ENCODE measurements at regions not wholly inside any gene's neighbourhood (a gene's known extent, or its start where the extent isn't known, plus 50 kb on each side); places are given as distances from the start of the nearest gene placed in this dataset.
"Not testable (repeated sequence)": the region's sequence is repeated elsewhere in the genome, so short reads cannot be mapped to it uniquely, and the experiment has no call there.

- Histone ChIP-seq H3K27ac (no peak overlapping the region), H3K27me3 (no peaks in the 10 kb centered on the region), H3K4me1 (no peaks in the 10 kb centered on the region), H3K9me3 (no peaks in the 10 kb centered on the region), H3K4me3 (no peak overlapping the region), H3K36me3 (no peaks in the 10 kb centered on the region)
- no peak for DNase-seq (ENCODE audit: low spot score)
- no peak for TF ChIP-seq CTCF (IDR thresholded peaks at IDR 0.05)
These were observed 174.5 kb upstream of the BCHE start for GRCh38 chr3:166011771-166012170.

- H3K36me3 ChIP-seq, result no peaks in the 10 kb centered on the region
These were observed 167.9 kb upstream of the BCHE start for GRCh38 chr3:166005126-166005525.

GRCh38 chr3:165994293-165994692 is 157.1 kb upstream of the BCHE start:
- H3K4me3 ChIP-seq, result no peak overlapping the region
- H3K4me1 ChIP-seq, result no peaks in the 10 kb centered on the region
- no peaks in the 10 kb centered on the region for H3K27me3 ChIP-seq
- no peaks in the 10 kb centered on the region for H3K9me3 ChIP-seq
- H3K27ac ChIP-seq, result no peak overlapping the region
- no peak for TF ChIP-seq CTCF (IDR thresholded peaks at IDR 0.05)
- DNase-seq (ENCODE audit: low spot score), result no peak
- no peaks in the 10 kb centered on the region for H3K36me3 ChIP-seq

More at GRCh38 chr3:166005126-166005525, 167.9 kb upstream of the BCHE start:
- Histone ChIP-seq H3K27ac (no peak overlapping the region), H3K27me3 (no peaks in the 10 kb centered on the region), H3K9me3 (no peaks in the 10 kb centered on the region), H3K4me3 (no peak overlapping the region), H3K4me1 (no peaks in the 10 kb centered on the region)
- TF ChIP-seq CTCF (IDR thresholded peaks at IDR 0.05), result no peak
- DNase-seq (ENCODE audit: low spot score), result no peak

DNA sequence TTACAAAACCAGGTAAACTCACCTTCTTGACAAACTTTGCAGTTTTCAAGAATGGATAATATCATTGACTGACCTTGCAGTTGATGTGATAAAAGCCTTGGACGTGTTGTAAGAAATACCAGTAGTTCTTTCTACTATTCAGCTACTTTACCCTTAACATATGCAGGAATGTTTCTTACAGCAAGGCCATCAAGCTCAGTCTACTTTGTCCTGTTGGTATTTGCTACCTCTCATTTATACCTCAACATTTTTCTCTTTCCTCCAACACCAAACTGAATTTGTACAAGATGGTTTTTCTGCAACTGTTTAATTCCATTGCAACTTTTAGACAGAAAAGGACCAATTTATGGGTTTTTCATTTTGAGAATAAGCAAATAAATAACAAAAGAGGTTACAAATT is 147.4 kb upstream of the BCHE start:
- no peak overlapping the region for H3K27ac ChIP-seq

DNA sequence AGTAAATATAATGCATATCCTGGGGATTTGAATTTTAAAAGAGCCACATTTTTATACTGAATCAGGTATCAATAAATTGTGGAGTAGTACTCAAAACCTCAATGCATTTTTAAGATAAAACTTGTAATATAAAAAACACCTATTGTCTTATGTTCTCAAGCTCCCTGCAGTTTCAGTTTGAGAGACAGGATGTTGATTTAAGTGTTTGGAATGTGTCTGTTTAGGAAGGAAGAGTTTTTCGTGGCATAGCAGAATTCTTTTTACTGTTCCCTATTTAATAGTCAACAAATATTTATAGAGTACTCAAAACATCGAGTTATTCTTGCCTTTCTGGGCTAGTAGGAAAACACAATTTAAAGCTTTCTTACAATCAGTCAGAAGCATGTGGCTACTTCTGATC is 146.1 kb upstream of the BCHE start:
- Histone ChIP-seq H3K9me3 (no peaks in the 10 kb centered on the region), H3K4me1 (no peaks in the 10 kb centered on the region), H3K27me3 (no peaks in the 10 kb centered on the region), H3K27ac (no peak overlapping the region), H3K36me3 (no peaks in the 10 kb centered on the region), H3K4me3 (no peak overlapping the region)
- TF ChIP-seq CTCF (IDR thresholded peaks at IDR 0.05), result no peak
- DNase-seq (ENCODE audit: low spot score), result no peak

More for the DNA sequence above, 147.4 kb upstream of the BCHE start:
- Histone ChIP-seq H3K36me3 (no peaks in the 10 kb centered on the region), H3K4me1 (no peaks in the 10 kb centered on the region), H3K27me3 (no peaks in the 10 kb centered on the region), H3K4me3 (no peak overlapping the region), H3K9me3 (no peaks in the 10 kb centered on the region)
- no peak for TF ChIP-seq CTCF (IDR thresholded peaks at IDR 0.05)
- no peak for DNase-seq (ENCODE audit: low spot score)

- Histone ChIP-seq H3K9me3 (no peaks in the 10 kb centered on the region), H3K27ac (no peak overlapping the region), H3K27me3 (no peaks in the 10 kb centered on the region), H3K4me3 (no peak overlapping the region), H3K4me1 (no peaks in the 10 kb centered on the region), H3K36me3 (no peaks in the 10 kb centered on the region)
- TF ChIP-seq CTCF (IDR thresholded peaks at IDR 0.05), result no peak
- no peak for DNase-seq (ENCODE audit: low spot score)
These were observed 144.1 kb upstream of the BCHE start for GRCh38 chr3:165981318-165981717.

DNA sequence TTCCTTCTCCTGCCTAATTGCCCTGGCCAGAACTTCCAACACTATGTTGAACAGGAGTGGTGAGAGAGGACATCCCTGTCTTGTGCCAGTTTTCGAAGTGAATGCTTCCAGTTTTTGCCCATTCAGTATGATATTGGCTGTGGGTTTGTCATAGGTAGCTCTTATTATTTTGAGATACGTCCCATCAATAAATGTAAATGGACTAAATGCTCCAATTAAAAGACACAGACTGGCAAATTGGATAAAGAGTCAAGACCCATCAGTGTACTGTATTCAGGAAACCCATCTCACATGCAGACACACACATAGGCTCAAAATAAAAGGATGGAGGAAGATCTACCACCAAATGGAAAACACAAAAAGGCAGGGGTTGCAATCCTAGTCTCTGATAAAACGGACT is 123.6 kb upstream of the BCHE start:
- not testable (repeated sequence) for H3K27ac ChIP-seq; H3K9me3 ChIP-seq; H3K4me1 ChIP-seq; H3K27me3 ChIP-seq; H3K4me3 ChIP-seq; H3K36me3 ChIP-seq; DNase-seq (ENCODE audit: low spot score)
